ENCODE measurements at regions not wholly inside any gene's neighbourhood (a gene's known extent, or its start where the extent isn't known, plus 50 kb on each side); places are given as distances from the start of the nearest gene placed in this dataset.
"Not testable (repeated sequence)": the region's sequence is repeated elsewhere in the genome, so short reads cannot be mapped to it uniquely, and the experiment has no call there.

DNA sequence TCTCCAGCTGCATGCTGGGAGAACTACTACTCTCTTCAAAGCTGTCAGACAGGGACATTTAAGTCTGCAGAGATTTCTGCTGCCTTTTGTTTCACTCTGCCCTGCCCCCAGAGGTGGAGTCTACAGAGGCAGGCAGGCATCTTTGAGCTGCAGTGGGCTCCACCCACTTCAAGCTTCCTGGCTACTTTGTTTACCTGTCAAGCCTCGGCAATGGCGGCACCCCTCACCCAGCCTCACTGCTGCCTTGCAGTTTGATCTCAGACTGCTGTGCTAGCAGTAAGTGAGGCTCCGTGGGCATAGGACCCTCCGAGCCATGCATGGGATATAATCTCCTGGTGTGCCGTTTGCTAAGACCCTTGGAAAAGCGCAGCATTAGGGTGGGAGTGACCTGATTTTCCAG lies 61.7 kb downstream of the DMRTA1 start:
- 93 to 95% methylated on average over 6 of the region's 6 CpGs for WGBS, 2 donors
- H3K4me3 ChIP-seq (ENCODE audit: low read depth, poor library complexity, severe bottlenecking); intact Hi-C loops (cut with DNase I; ENCODE audit: low total_unique reads); DNase-seq (ENCODE audit: low spot score in 2 of 2): not testable (repeated sequence)

DNA sequence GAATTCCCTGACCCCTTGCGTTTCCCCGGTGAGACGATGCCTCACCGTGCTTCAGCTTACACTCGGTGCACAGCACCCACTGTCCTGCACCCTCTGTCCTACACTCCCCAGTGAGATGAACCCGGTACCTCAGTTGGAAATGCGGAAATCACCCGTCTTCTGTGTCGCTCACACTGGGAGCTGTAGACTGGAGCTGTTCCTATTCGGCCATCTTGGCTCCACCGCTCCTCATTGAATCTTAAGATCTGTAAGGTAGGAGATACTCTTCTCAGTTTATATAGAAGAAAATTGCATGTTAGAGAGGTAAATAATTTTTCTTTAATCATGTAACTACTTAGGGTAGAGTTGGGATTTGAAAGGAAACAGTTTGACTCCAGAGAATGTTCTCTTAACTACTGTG lies 62.2 kb downstream of the DMRTA1 start:
- H3K4me3 ChIP-seq (ENCODE audit: low read depth, poor library complexity, severe bottlenecking): no peak overlapping the region
- no peak for DNase-seq (ENCODE audit: low spot score in 2 of 2)
- 85 to 92% methylated on average over 11 of the region's 11 CpGs for WGBS, 2 donors
- intact Hi-C loops (cut with DNase I; ENCODE audit: low total_unique reads): no loop called here
- TF ChIP-seq, protein P1, sequence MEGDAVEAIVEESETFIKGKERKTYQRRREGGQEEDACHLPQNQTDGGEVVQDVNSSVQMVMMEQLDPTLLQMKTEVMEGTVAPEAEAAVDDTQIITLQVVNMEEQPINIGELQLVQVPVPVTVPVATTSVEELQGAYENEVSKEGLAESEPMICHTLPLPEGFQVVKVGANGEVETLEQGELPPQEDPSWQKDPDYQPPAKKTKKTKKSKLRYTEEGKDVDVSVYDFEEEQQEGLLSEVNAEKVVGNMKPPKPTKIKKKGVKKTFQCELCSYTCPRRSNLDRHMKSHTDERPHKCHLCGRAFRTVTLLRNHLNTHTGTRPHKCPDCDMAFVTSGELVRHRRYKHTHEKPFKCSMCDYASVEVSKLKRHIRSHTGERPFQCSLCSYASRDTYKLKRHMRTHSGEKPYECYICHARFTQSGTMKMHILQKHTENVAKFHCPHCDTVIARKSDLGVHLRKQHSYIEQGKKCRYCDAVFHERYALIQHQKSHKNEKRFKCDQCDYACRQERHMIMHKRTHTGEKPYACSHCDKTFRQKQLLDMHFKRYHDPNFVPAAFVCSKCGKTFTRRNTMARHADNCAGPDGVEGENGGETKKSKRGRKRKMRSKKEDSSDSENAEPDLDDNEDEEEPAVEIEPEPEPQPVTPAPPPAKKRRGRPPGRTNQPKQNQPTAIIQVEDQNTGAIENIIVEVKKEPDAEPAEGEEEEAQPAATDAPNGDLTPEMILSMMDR (IDR thresholded peaks at IDR 0.05): no peak
- no peak for TF ChIP-seq POLR2A (IDR thresholded peaks at IDR 0.05)

DNA sequence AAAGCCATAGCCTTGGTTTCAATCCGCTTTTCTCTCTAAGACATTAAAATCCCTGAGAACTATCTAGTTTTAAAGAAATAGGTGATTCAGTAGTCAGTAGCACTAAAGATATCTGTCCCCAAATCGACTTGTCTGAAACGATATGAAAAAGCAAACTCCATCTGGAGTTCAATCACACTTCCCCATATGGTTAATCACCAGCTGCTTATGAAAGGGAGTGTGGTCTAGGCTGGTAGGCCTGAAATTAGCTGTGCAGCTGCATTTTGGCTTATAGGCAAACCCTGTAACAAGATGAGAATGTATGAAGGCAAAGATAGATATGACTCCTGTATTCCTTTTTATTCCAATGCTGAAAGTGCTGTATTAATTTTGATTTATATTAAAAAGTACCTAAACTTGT lies 65.9 kb downstream of the DMRTA1 start:
- TF ChIP-seq, protein P1 (IDR thresholded peaks at IDR 0.05): no peak
- TF ChIP-seq POLR2A (IDR thresholded peaks at IDR 0.05): no peak
- H3K4me3 ChIP-seq (ENCODE audit: low read depth, poor library complexity, severe bottlenecking): no peak overlapping the region
- no peak for DNase-seq (ENCODE audit: low spot score in 2 of 2)
- 72 to 78% methylated on average over 3 of the region's 3 CpGs for WGBS, 2 donors
- intact Hi-C loops (cut with DNase I; ENCODE audit: low total_unique reads): no loop called here

DNA sequence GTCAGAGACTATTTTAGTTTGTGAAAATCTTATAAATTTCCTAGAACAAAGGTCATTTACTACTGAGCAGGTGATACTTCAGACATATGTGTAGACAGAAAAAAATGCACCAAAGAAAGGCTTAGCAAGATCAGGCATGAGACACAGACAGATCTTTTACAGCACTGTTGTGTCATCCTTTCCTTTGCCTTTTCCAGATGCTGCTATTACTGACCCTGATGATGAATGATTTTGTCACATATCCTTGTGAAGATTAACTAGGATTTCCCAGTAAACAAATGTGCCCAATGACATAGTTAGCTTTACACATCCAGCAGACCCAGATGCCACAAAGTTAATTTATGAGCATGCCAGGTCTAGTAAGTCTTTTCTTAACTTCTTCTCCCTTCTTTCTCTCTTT lies 68.2 kb downstream of the DMRTA1 start:
- no peak for TF ChIP-seq POLR2A (IDR thresholded peaks at IDR 0.05)
- TF ChIP-seq, protein P1 (IDR thresholded peaks at IDR 0.05): no peak
- DNase-seq (ENCODE audit: low spot score in 2 of 2): no peak
- intact Hi-C loops (cut with DNase I; ENCODE audit: low total_unique reads): no loop called here
- H3K4me3 ChIP-seq (ENCODE audit: low read depth, poor library complexity, severe bottlenecking): no peak overlapping the region

DNA sequence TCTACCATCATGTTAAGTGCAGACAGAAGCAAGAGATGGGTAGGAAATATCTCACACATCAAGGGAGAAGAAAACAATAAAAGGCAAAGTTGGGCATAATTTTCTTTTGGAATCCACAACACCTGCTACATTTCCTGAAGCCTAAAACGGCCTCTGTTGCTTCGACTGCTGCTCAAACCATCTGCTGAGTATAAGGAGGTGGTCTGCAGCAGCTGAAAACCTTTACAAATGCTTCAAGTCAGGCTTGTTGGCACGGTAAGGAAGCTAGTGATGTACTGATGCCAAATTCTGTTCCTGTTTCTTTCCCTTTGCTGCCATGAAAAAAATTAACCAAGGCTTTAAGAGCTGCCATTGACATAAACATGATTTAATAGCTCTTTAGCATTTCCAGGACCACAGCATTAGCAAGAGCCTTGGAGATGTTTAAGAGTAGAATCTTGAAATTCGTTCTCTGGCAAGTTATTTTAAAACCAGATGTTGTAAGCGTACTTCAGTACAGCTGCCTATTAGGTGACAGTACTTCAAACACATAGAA lies 75.6 kb downstream of the DMRTA1 start:
- intact Hi-C loops (cut with DNase I; ENCODE audit: low total_unique reads): no loop called here
- 28 to 47% methylated on average over 5 of the region's 5 CpGs for WGBS, 2 donors
- TF ChIP-seq, protein P1 (IDR thresholded peaks at IDR 0.05): no peak
- TF ChIP-seq POLR2A (IDR thresholded peaks at IDR 0.05): no peak
- DNase-seq (ENCODE audit: low spot score in 2 of 2): no peak
- no peak overlapping the region for H3K4me3 ChIP-seq (ENCODE audit: low read depth, poor library complexity, severe bottlenecking)

DNA sequence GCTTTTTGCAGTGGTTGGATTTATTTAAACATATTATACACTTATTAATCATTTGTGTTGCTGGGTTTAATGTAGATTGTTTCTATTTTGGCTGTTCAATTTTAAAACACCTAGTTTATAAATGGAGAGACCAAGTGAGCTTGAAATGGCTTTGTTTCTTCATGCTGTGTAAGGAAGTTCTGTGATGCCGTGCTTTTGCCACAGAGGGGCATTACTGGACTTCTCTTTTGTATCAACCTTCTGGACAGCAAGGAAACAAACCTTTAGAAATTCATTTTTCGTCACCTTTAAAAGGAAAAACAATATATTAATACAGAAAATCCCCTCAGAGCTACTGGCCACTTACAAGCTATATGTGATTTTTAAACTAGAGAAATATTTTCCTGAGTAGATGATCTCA lies 81.9 kb downstream of the DMRTA1 start:
- TF ChIP-seq, protein P1 (IDR thresholded peaks at IDR 0.05): no peak
- no peak for TF ChIP-seq POLR2A (IDR thresholded peaks at IDR 0.05)
- no peak overlapping the region for H3K4me3 ChIP-seq (ENCODE audit: low read depth, poor library complexity, severe bottlenecking)
- no peak for DNase-seq (ENCODE audit: low spot score in 2 of 2)
- WGBS, 2 donors: 51 to 57% methylated on average over 2 of the region's 2 CpGs
- intact Hi-C loops (cut with DNase I; ENCODE audit: low total_unique reads): no loop called here

Data from lower leg skin (tissue), 4 donors.